GM20000 (cell line): ENCODE measurements at regions not wholly inside any gene's neighbourhood (a gene's known extent, or its start where the extent isn't known, plus 50 kb on each side); places are given as distances from the start of the nearest gene placed in this dataset.
"Not testable (repeated sequence)": the region's sequence is repeated elsewhere in the genome, so short reads cannot be mapped to it uniquely, and the experiment has no call there.

ENCODE experiments used
- DNase-seq: peaks from one replicate; pipeline ENCODE4 v3.0.0; 2012; ENCODE audit warnings: low spot score
- TF ChIP-seq, protein P1 (sequence below): IDR thresholded peaks from 2 replicates; pipeline ENCODE4 v1.5.1; 2012; ENCODE audit warnings: mild to moderate bottlenecking, control low read depth; ENCODE audit errors: extremely low read depth, missing control alignments

DNA sequence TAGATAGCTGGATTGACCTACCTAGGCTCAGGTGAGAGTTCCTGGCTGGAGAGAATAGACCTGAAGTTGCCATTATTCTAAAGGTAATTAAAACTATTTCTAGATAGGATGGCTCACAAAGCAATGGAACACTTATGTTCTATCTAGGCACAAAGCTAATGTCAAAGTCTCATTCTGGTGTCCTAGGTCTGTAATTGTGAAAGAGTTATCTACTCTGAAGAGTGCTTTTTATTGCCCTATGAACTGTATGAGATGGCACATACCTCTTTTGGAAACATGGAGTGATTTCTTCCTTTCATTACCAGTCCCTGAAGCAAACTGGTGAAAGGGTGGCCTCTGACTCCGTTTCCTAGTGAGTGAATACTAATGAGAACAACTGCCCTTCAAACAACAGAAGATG is 80.3 kb downstream of the MTNR1B start:
- no peak for DNase-seq
- TF ChIP-seq, protein P1, sequence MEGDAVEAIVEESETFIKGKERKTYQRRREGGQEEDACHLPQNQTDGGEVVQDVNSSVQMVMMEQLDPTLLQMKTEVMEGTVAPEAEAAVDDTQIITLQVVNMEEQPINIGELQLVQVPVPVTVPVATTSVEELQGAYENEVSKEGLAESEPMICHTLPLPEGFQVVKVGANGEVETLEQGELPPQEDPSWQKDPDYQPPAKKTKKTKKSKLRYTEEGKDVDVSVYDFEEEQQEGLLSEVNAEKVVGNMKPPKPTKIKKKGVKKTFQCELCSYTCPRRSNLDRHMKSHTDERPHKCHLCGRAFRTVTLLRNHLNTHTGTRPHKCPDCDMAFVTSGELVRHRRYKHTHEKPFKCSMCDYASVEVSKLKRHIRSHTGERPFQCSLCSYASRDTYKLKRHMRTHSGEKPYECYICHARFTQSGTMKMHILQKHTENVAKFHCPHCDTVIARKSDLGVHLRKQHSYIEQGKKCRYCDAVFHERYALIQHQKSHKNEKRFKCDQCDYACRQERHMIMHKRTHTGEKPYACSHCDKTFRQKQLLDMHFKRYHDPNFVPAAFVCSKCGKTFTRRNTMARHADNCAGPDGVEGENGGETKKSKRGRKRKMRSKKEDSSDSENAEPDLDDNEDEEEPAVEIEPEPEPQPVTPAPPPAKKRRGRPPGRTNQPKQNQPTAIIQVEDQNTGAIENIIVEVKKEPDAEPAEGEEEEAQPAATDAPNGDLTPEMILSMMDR = no peak

DNA sequence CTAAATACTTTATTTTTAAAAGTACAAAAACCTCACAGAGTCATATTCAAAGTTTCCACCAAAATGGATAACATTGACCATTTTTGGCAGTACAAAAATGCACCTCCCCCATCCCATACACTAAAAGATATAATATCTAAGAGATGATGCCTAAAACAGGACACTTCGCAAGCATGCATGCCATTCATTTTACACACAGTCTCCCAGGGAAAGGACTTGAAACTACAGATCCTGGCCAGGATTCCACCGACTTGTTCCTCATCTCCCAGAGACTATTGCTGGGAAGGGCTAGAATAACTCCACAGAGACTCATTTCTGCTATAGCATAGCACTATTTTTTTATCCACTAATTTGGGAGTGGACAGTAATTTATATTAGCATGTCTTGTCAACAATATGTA is 81.7 kb downstream of the MTNR1B start:
- TF ChIP-seq, protein P1 = no peak
- no peak for DNase-seq

DNA sequence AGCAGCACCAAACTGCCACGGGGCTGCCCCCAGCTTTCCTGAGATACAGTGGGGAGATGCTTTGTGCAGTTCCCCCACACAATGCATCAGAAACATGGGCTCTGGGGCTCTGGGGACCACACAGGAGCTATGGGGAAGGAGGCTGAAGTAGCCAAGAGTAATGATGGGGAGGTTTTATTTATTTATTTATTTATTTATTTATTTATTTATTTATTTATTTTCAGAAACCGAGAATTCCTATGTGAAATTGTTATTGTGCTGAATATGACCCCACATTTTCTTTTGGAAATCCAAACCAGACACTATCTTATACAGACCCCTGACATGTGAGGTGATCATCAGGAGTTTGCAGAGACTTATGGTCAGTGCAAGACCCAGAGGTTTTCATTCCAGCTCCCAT is 84.4 kb downstream of the MTNR1B start:
- TF ChIP-seq, protein P1 = no peak
- no peak for DNase-seq

DNA sequence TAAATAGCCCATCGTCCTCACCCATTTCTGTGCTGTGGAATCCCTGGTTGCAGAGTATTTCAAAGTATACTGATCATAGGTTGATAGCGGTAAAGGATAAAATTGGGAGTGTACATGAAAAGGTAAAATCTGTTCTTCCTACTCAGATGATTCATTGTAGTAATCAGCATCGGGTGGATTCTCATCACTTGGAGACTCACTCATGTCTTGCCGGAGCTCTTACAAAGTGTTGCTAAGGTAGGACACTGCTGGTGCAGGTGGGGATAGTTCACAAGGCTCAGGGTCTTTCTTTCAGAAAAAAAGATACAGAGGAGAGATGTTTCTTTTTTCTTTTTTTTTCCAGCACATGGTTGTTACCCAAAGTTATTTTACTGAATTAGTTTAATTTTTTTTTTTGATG is 84.8 kb downstream of the MTNR1B start:
- no peak for DNase-seq
- TF ChIP-seq, protein P1 = no peak

DNA sequence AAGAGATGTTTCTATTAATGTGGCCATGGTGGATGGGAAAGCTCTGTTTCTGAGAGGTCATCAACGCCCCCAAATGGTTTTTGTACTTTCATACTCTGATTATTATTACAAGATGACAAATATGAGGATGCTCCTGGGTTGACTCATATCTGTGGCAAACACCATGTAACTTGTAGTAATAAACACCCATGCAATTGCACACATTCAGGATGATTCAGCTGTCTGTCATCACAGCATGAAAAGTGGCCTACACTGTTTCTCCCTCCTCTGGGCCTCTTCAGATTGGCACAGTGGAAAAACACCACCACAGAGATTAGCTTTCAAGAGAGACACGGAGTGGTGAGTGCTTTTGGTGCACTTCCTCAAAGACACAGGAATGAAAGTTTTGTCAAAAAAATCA is 85.4 kb downstream of the MTNR1B start:
- DNase-seq = no peak
- TF ChIP-seq, protein P1 = no peak

DNA sequence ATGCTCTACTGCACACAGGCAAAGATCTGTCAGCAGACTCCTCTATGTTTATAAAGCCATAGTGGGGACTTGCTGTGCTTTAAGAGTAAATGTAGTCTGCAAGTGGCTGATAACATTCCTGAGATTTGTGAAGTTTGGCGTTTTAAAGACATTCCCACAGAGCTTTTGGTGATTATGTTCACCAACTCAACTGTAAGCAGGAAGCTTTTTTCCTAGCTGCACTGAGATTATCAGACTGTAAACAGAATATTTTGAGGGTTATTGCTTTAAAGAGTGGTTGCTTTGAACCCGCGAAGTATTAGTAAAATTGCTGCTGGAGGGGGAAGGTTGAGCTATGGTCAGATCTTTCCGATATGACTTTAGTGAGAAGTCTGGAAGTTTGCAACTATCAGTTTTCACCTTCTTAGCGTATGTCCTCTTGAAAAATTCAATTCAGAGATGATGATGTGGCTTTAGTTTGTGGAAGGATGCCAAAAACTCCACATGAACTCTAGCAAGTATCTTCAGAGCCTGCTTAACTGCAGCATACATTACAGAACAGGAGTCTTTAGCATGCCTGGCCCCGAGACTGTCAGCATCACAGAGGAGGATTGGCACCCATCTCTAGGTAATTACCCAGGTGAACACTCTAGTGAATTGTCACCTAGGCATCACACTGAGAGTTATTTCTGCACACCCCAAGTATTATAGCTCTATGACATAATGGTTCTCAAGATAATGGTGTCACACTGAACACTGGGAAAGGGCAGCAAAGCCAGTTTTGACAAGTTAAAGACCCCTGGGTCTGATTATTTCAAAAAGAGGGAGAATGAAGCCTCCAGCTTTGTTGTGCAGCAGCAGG is 89.9 kb downstream of the MTNR1B start:
- TF ChIP-seq, protein P1 = no peak
- no peak for DNase-seq

DNA sequence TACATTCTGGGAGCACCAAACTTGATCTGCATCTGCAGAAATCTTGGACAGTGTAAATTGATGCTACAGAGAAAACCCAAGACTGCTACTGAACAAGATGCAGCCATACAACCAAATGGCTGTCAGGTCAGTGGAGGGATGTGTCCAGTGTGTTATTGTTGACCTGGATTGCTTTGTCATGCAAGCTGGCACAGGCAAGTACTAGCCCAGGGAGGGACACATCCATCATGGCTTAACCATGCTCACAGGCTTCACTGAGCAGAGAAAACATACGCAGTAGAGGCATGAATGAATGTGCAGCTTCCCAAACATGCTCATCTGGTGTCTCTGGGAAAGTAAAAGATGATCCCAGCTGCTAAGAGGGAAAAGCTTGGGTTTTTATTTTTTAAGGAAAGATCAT is 93.6 kb downstream of the MTNR1B start:
- no peak for DNase-seq
- TF ChIP-seq, protein P1 = no peak

DNA sequence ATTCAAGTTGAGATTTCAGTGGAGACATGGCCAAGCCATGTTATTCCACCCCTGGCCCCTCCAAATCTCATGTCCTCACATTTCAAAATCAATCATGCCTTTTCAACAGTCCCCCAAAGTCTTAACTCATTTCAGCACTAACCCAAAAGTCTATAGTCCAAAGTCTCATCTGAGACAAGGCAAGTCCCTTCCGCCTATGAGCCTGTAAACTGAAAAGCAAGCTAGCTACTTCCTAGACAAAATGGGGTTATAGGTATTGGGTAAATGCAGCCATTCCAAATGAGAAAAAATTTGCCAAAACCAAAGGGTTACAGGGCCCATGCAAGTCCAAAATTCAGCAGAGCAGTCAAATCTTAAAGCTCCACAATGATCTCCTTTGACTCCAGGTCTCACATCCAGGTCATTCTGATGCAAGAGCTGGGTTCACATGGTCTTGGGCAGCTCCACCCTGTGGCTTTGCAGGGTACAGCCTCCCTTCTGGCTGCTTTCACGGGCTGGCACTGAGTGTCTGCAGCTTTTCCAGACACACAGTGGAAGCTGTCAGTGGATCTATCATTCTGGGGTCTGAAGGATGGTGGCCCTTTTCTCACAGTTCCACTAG is 95.7 kb downstream of the MTNR1B start:
- DNase-seq = not testable (repeated sequence)
